ENCODE measurements at regions not wholly inside any gene's neighbourhood (a gene's known extent, or its start where the extent isn't known, plus 50 kb on each side); places are given as distances from the start of the nearest gene placed in this dataset.

GRCh38 chr4:138796761-138797160 lies 218.8 kb upstream of the NOCT start:
- 94% methylated on average over 11 of the region's 11 CpGs for WGBS, 2 donors
- no peaks in the 10 kb centered on the region for H3K36me3 ChIP-seq
- ATAC-seq (no peak), DNase-seq (no peak)
- H3K27ac ChIP-seq, result no peak overlapping the region
- H3K4me3 ChIP-seq, result no peak overlapping the region
- no peaks in the 10 kb centered on the region for H3K4me1 ChIP-seq
- intact Hi-C loops (cut with DNase I), result no loop called here
- no peak for TF ChIP-seq CTCF (IDR thresholded peaks at IDR 0.05)
- H3K9me3 ChIP-seq, result no peaks in the 10 kb centered on the region
- peaks cover 0 to 9% (median 0%) of the 10 kb centered on the region in 7 donors for H3K27me3 ChIP-seq

- intact Hi-C loops (cut with DNase I), result no loop called here
- WGBS, 2 donors, result 83 to 90% methylated on average over 3 of the region's 3 CpGs
- H3K27me3 ChIP-seq, result no peaks in the 10 kb centered on the region
- H3K4me1 ChIP-seq, result no peaks in the 10 kb centered on the region
- ATAC-seq (no peak), DNase-seq (no peak)
- H3K27ac ChIP-seq, result no peak overlapping the region
- H3K9me3 ChIP-seq, result no peaks in the 10 kb centered on the region
- TF ChIP-seq CTCF (IDR thresholded peaks at IDR 0.05), result no peak
- H3K36me3 ChIP-seq, result no peaks in the 10 kb centered on the region
- no peak overlapping the region for H3K4me3 ChIP-seq
These were observed 224.8 kb upstream of the NOCT start for GRCh38 chr4:138790706-138791340.

- ATAC-seq (no peak), DNase-seq (no peak)
- Histone ChIP-seq H3K4me1 (no peaks in the 10 kb centered on the region), H3K9me3 (no peaks in the 10 kb centered on the region), H3K27me3 (no peaks in the 10 kb centered on the region), H3K36me3 (no peaks in the 10 kb centered on the region), H3K4me3 (no peak overlapping the region), H3K27ac (no peak overlapping the region)
- intact Hi-C loops (cut with DNase I), result no loop called here
- no peak for TF ChIP-seq CTCF (IDR thresholded peaks at IDR 0.05)
- 84 to 88% methylated on average over 5 of the region's 5 CpGs for WGBS, 2 donors
These were observed 225.8 kb upstream of the NOCT start for GRCh38 chr4:138789796-138790195.

- no peak for ATAC-seq
- H3K4me3 ChIP-seq, result no peak overlapping the region
- H3K9me3 ChIP-seq, result no peaks in the 10 kb centered on the region
- WGBS, 2 donors, result 80 to 87% methylated on average over 5 of the region's 5 CpGs
- H3K4me1 ChIP-seq, result no peaks in the 10 kb centered on the region
- intact Hi-C loops (cut with DNase I), result no loop called here
- TF ChIP-seq CTCF (IDR thresholded peaks at IDR 0.05), result no peak
- no peaks in the 10 kb centered on the region for H3K27me3 ChIP-seq
- H3K27ac ChIP-seq, result no peak overlapping the region
- no peak for DNase-seq
- no peaks in the 10 kb centered on the region for H3K36me3 ChIP-seq
These were observed 226.7 kb upstream of the NOCT start for GRCh38 chr4:138788857-138789256.

Measured in heart right ventricle (tissue), 16 donors.